Transverse colon (tissue), 4 donors: ENCODE measurements at regions not wholly inside any gene's neighbourhood (a gene's known extent, or its start where the extent isn't known, plus 50 kb on each side); places are given as distances from the start of the nearest gene placed in this dataset.

ENCODE experiments used
- DNase-seq: peaks from one replicate; pipeline ENCODE4 v3.0.0-alpha.2; 2019
- H3K27ac ChIP-seq, 4 donors: fragments of 200-600 bp; sonication (generic); 2 replicates each; pipeline ENCODE4 v1.5.1; 2016 to 2018; ENCODE audit warnings: inconsistent platforms in 4 of 4
- H3K27me3 ChIP-seq: fragments of 200-600 bp; sonication (generic); 2 replicates; pipeline ENCODE4 v1.5.1; 2017; ENCODE audit warnings: inconsistent platforms
- H3K36me3 ChIP-seq, 4 donors: fragments of 200-600 bp; sonication (generic); 2 replicates each; pipeline ENCODE4 v1.5.1; 2017 to 2019; ENCODE audit warnings: inconsistent platforms in 4 of 4
- H3K4me1 ChIP-seq, 4 donors: fragments of 200-600 bp; sonication (generic); 2 replicates each; pipeline ENCODE4 v1.5.1; 2017 to 2020; ENCODE audit warnings: inconsistent platforms in 4 of 4
- H3K4me3 ChIP-seq, 4 donors: fragments of 200-600 bp; sonication (generic); 1 replicate in 1 of 4; 2 replicates in 3 of 4; pipeline versions ENCODE4 v1.5.1 to v1.6.1; 2017 to 2019; ENCODE audit warnings: inconsistent platforms in 4 of 4
- H3K9me3 ChIP-seq, 2 donors: fragments of 200-600 bp; sonication (generic); 2 replicates each; pipeline ENCODE4 v1.5.1; 2017 to 2019; ENCODE audit warnings: inconsistent platforms in 2 of 2
- EP300 ChIP-seq: sonication (generic); formaldehyde crosslinking; IDR thresholded peaks from one replicate; pipeline ENCODE4 v1.6.1; 2017; ENCODE audit warnings: antibody characterized with exemption, low read depth
- POLR2A ChIP-seq: fragments of 450-650 bp; IDR thresholded peaks from one replicate; pipeline ENCODE4 v1.6.1; 2016; ENCODE audit warnings: antibody characterized with exemption, mild to moderate bottlenecking, moderate library complexity
- POLR2AphosphoS5 ChIP-seq, 3 donors: sonication (generic); formaldehyde crosslinking; IDR thresholded peaks; one replicate each; pipeline ENCODE4 v1.6.1; 2016; ENCODE audit warnings: antibody characterized with exemption in 3 of 3
- WGBS, 2 donors: methylation state at CpG; one replicate each; pipeline ENCODE4 v1.1.5; 2018; ENCODE audit warnings: low coverage in 1 of 2; 5-methylcytosine and 5-hydroxymethylcytosine counted together
- in situ Hi-C, 4 donors: fragments of 200-750 bp; cut with MboI; loops; one replicate each; pipeline versions ENCODE4 v1.15.0 to v1.15.1; 2017; ENCODE audit warnings: low sequenced_read_pairs in 3 of 4, low pct_ligation_motif_present in 1 of 4, low pct_unique_long_range_greater_than_20kb in 1 of 4
- intact Hi-C: fragments of 100-400 bp; cut with DNase I; formaldehyde crosslinking; loops from one replicate; pipeline ENCODE4 v1.15.1; 2023; ENCODE audit warnings: low total_unique reads
- TF ChIP-seq, protein P1 (sequence below), 5 experiments: fragments of 200-600 bp in 3 of 5; fragments of 450-650 bp in 2 of 5; sonication (generic) in 3 of 5; IDR thresholded peaks; 1 replicate in 2 of 5; 2 replicates in 3 of 5; pipeline ENCODE4 v1.5.1; 2016 to 2017; ENCODE audit warnings: antibody characterized with exemption in 5 of 5, inconsistent platforms in 3 of 5, mild to moderate bottlenecking in 2 of 5, moderate library complexity in 1 of 5

DNA sequence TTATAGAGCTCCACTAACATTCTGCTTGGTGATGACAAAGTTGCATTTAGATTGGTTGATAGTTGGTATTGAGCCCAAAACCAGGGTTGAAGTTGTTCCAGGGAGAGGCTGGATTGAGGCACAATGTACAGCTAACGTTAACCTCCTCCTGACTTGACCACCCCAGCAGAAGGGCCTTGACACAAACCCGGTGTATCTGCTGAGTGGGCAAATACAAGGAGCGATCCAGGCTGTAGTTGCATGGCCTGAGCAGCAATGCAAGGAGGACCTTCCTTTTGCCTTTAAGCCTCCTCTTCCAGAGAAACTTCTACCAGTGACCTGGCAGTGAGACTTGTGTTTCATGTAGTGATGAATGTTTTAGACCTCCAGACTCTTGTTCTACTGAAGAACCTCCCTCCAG lies 66.2 kb upstream of the GAS1 start:
- 86% methylated on average over 3 of the region's 3 CpGs; no CpG with 5 or more reads in 1 of the 2 donors for WGBS, 2 donors
- intact Hi-C loops, result no loop called here
- in situ Hi-C loops, result no loop called here

DNA sequence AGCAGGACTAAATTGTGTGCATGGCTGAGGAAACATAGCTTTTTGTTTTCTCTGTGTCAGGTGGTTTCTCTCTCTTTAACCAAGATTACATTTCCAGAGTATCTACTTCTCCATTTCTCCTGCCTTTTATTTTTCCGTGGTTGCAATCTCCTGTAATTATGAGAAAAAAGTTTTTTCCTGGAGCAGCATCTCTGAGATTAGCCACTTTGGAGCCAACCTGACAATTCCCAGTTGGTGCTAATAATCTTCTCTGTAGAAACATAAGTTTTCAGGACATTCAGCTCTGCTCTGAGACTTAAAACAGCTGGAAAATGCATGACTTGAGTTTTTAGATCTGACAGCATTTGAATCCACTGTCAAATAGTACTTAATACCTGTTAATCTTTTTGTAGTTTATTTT lies 67.1 kb upstream of the GAS1 start:
- Histone ChIP-seq H3K36me3 (no peaks in the 10 kb centered on the region), H3K27ac (no peak overlapping the region), H3K4me3 (no peak overlapping the region), H3K27me3 (no peaks in the 10 kb centered on the region), H3K4me1 (no peaks in the 10 kb centered on the region), H3K9me3 (no peaks in the 10 kb centered on the region)
- DNase-seq, result no peak
- intact Hi-C loops (no loop called here), in situ Hi-C loops (no loop called here)
- TF ChIP-seq POLR2A (no peak), POLR2AphosphoS5 (IDR thresholded peaks at IDR 0.05) (no peak), EP300 (no peak)
- TF ChIP-seq, protein P1, sequence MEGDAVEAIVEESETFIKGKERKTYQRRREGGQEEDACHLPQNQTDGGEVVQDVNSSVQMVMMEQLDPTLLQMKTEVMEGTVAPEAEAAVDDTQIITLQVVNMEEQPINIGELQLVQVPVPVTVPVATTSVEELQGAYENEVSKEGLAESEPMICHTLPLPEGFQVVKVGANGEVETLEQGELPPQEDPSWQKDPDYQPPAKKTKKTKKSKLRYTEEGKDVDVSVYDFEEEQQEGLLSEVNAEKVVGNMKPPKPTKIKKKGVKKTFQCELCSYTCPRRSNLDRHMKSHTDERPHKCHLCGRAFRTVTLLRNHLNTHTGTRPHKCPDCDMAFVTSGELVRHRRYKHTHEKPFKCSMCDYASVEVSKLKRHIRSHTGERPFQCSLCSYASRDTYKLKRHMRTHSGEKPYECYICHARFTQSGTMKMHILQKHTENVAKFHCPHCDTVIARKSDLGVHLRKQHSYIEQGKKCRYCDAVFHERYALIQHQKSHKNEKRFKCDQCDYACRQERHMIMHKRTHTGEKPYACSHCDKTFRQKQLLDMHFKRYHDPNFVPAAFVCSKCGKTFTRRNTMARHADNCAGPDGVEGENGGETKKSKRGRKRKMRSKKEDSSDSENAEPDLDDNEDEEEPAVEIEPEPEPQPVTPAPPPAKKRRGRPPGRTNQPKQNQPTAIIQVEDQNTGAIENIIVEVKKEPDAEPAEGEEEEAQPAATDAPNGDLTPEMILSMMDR (IDR thresholded peaks at IDR 0.05), result no peak
- 52 to 63% methylated on average over 1 of the region's 1 CpG for WGBS, 2 donors

More for the DNA sequence above, 66.2 kb upstream of the GAS1 start:
- TF ChIP-seq, protein P1 (IDR thresholded peaks at IDR 0.05), result no peak
- TF ChIP-seq EP300 (no peak), POLR2A (no peak), POLR2AphosphoS5 (IDR thresholded peaks at IDR 0.05) (no peak)
- Histone ChIP-seq H3K27ac (no peak overlapping the region), H3K4me1 (no peaks in the 10 kb centered on the region), H3K36me3 (no peaks in the 10 kb centered on the region), H3K4me3 (no peak overlapping the region), H3K9me3 (no peaks in the 10 kb centered on the region), H3K27me3 (no peaks in the 10 kb centered on the region)
- no peak for DNase-seq

DNA sequence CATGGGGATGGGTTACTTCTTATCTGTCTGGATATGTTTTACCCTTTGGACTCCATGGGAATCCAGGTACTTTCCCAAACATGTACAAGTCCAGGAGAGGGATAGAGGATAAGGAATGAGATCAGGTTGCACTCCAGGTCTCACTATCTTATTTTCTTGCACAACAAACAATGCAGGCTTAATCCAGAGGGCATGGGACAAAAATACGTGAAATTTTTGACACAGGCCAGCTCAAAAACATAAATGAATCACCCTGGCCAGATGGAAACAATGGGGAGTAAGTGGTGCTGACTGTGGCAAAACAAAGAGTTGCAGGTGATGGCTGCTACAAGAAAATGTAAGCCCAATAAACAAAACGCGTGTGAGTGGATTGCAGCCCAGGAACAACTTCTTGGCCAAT lies 69.4 kb upstream of the GAS1 start:
- WGBS, 2 donors, result 70 to 71% methylated on average over 3 of the region's 3 CpGs
- no peak overlapping the region for H3K27ac ChIP-seq
- TF ChIP-seq POLR2A (no peak), EP300 (no peak), POLR2AphosphoS5 (IDR thresholded peaks at IDR 0.05) (no peak)
- TF ChIP-seq, protein P1 (IDR thresholded peaks at IDR 0.05), result no peak
- H3K27me3 ChIP-seq, result no peaks in the 10 kb centered on the region
- no peaks in the 10 kb centered on the region for H3K4me1 ChIP-seq
- in situ Hi-C loops, result no loop called here
- no peak for DNase-seq
- H3K4me3 ChIP-seq, result no peak overlapping the region
- no peaks in the 10 kb centered on the region for H3K36me3 ChIP-seq
- H3K9me3 ChIP-seq, result no peaks in the 10 kb centered on the region
- intact Hi-C loops, result no loop called here

DNA sequence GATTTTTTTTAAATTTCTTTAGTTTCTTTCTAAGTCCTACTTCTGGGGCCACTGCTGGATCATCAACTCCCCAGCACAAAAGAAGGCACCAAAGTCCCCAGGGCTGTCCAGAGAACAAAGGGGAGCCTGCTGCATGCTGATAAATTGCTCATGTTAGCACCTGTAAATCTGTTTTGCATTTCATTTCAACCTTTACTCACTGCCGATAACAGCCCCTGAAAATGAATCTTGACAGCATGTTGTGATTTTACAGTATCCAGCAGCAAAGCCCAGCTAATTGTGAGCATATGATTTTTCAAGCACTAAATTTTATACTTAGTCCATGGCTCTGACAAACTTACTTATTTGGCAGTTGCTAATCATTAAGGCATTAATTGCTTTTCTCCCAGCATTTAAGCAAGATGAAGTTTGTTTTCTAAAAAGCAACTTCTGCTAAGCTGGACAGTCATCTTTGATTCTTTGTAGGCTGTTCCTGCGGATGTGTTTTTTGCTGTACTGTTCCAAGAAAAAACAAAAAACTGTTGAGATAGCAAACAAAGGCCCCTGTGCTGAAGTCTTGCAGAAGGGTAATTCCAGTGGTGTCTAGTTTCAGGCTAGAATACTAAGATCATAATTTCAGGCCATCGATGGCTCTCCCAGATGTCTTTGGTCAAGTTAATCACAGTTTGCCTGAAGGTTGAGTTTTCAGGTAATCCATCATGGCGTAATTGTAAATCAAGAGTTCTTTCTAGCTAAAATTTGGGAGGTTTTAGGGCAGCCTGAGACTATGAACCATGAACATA lies 73.1 kb upstream of the GAS1 start:
- Histone ChIP-seq H3K27me3 (no peaks in the 10 kb centered on the region), H3K4me3 (no peak overlapping the region), H3K27ac (no peak overlapping the region), H3K4me1 (no peaks in the 10 kb centered on the region), H3K9me3 (no peaks in the 10 kb centered on the region), H3K36me3 (no peaks in the 10 kb centered on the region)
- TF ChIP-seq EP300 (no peak), POLR2AphosphoS5 (IDR thresholded peaks at IDR 0.05) (no peak)
- intact Hi-C loops, result no loop called here
- WGBS, 2 donors, result 72 to 76% methylated on average over 2 to 4 of the region's 4 CpGs
- DNase-seq, result no peak
- in situ Hi-C loops, result no loop called here

DNA sequence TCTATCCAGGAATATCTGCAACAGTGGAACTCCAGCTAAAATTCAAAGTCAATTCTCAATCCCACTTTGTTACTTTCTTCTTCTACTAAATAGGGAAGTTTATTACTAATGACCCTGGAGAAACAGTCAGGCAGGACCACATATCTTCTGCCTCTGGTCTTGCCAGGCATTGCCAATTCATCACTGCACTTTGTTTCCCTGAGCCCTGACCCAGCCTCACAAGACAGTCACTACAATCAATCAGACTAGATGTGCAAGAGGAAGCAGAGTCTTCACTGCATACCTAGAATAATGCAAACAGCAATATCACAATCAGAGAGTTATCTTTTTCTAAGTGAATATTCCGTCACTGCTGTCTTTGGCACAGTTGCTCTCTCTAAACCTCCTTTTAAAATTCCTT lies 74.9 kb upstream of the GAS1 start:
- intact Hi-C loops (no loop called here), in situ Hi-C loops (no loop called here)

More for the DNA sequence above, 74.9 kb upstream of the GAS1 start:
- Histone ChIP-seq H3K36me3 (no peaks in the 10 kb centered on the region), H3K27me3 (no peaks in the 10 kb centered on the region), H3K4me1 (no peaks in the 10 kb centered on the region), H3K9me3 (no peaks in the 10 kb centered on the region), H3K27ac (no peak overlapping the region), H3K4me3 (no peak overlapping the region)
- TF ChIP-seq POLR2AphosphoS5 (IDR thresholded peaks at IDR 0.05) (no peak), EP300 (no peak), POLR2A (no peak)
- TF ChIP-seq, protein P1 (IDR thresholded peaks at IDR 0.05), result no peak
- no peak for DNase-seq
- 50 to 81% methylated on average over 1 of the region's 1 CpG for WGBS, 2 donors
